A172 (cell line): ENCODE measurements at regions not wholly inside any gene's neighbourhood (a gene's known extent, or its start where the extent isn't known, plus 50 kb on each side); places are given as distances from the start of the nearest gene placed in this dataset.

Experiments used
- DNase-seq: peaks from one replicate; pipeline ENCODE4 v3.0.0-alpha.2; 2015; ENCODE audit warnings: low spot score

DNA sequence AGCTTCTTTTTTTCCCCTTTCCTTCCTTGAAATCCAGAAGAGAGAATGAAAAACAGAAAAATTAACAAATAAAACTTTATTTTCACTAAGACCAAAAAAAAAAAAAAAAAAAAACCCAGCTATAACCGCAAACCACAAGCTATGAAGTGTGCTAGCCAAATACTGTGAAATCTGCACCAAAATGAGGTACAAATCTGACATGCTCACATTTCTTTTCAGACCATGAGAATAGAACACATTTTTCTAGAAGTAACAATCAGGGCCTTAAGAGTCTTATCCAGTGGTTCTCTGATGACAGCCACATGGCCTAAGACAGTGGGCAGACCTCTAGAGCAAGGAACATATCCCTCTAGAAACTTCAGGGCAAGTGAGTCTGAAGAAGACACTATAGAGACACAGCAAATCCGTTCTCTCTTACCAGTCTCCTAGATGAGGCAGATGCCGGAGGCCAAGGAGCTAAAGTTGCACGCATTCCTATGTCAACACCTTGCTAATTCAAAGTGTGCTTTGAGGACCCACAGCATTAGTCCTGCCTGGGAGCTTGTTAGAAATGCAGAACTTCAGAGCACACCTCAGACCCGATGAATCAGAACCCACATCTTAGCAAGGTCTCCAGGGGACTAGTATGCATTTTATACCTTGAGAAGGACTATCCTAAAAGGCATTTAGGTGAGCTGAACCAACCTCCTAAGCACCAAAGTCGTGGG, 317.1 kb downstream of the MYCN start:
- no peak for DNase-seq

DNA sequence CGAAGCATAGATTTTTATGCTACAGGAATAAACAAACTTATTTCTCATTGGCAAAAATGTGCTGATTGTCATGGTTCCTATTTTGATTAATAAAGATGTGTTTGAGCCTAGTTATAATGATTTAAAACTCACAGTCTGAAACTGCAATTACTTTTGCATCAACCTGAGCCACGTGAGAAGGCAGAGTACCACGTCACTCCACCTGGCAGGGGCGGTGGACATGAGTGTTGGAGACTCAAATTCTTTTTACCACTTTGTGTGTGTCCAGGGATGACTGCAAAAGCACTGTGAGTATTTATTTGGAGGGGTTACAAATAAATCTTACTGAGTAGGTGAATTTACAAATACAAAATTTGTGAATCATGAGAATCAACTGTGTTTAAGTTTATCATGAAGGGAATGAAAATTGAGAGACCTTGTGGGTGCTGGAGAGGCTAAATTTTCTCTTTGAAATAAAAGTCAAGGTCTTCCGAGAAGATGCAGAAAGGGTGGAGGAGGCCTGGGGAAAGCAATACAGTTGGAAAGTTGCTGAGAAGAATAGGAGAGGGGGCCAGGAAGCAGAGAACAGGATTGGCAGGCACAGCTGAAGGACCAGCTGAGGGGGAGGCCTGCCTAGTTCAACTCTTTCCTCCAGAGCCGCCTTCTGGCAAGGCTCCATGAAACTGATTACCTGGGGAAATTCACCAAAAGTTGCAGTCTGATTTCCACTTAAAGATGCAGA, 316.4 kb downstream of the MYCN start:
- DNase-seq: no peak

DNA sequence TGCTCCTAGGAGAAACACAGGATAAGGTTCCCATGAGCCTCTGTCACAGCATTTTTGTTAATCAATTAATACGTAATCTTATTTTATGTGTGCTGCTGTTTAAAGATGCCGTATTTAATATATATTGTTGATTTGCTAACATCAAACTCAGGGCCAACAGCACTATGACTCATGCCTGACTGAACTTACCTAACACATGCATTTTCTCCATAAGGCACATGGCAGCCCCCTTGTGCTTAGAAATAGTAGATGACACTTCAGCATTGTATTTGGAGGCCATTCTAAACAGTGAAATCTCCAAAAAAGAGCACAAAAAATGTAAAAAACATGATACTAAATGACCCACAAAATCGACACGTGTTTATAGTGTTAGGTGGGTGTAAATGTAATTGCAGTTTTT, 314.8 kb downstream of the MYCN start:
- DNase-seq: no peak

DNA sequence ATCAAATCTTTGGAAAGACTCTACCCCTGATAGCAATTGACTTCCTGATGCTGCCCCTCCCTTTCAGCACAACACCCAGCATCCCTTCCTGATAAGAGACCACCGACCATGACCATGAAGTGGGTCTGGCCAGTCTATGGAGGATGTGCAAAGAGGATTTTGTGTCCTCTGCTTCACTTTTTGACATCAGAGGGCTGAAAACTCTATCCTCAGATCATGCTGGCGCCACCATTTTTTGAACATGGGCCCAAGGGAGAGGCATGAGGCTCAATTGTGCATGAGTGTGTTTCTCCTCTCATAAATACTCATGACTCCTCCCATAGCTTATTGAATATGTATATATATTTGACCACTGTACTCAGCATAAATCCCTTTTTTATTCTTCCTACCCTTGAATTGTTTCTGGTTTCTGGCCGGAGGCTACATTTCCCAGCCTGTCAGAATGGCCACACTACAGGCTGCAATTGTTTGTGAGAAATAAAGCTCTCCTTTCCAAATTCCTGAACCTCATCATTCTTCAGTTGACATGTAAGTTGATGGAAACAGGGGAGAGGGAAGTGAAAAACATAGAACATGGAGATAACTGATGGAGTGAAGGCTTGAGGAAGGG, 314.1 kb downstream of the MYCN start:
- no peak for DNase-seq

DNA sequence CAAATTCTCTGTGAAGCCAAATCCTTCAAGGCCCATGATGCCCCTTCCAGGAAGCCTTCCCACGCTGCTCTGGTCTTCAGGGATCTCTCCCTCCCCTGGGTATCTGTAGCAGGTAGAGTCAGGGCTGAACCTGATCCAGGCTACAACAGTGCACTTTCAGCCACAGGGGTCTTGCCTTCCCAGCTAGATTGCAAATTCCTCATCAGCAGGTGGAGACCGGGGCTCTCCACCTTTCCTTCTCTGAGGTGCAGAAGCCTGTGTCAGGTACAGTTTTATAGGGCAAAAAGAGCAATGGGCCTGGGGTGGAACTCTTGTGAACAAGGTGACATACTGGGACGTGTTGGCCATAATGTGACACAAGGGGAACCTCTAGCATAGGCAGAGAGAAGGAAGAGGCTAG, 312.9 kb downstream of the MYCN start:
- DNase-seq: no peak

DNA sequence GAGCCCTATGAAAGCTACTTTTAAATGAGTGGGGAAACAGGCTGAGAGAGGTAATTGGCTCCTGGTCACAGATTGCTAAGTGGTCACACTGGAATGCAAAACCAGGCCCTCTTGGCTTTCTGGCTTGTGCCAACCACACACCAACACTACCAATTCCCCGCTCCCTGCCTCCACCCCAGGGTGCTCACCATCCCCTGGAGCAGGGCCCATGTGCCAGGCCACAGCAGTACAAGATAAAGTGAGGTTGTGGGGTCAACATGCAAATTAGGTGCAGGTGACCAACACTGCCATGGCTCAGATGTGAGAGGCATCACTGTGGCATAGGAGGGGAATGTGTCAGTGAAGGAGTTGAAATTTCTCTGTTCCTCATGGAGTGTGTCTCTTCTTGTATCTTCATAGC, 312.5 kb downstream of the MYCN start:
- DNase-seq: no peak

DNA sequence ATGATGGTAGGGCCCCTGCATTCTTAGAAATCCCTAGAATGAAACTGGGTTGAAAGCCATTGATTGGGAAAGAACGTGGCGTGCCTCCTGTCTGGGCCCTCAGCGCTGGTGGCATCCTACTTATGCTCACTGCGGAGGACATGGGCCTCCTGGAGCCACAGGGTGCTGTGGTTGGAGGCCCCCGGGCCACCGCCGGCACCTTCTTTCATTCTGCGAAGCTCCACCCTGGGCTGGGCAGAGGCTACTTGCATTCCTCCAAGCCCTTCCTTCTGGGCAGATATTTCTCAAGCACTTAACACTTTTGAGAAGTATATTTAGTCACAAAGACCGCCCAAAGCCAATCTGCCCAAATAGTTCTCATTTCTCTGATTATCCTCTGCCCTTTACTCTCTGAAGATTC, 311.9 kb downstream of the MYCN start:
- DNase-seq: no peak

DNA sequence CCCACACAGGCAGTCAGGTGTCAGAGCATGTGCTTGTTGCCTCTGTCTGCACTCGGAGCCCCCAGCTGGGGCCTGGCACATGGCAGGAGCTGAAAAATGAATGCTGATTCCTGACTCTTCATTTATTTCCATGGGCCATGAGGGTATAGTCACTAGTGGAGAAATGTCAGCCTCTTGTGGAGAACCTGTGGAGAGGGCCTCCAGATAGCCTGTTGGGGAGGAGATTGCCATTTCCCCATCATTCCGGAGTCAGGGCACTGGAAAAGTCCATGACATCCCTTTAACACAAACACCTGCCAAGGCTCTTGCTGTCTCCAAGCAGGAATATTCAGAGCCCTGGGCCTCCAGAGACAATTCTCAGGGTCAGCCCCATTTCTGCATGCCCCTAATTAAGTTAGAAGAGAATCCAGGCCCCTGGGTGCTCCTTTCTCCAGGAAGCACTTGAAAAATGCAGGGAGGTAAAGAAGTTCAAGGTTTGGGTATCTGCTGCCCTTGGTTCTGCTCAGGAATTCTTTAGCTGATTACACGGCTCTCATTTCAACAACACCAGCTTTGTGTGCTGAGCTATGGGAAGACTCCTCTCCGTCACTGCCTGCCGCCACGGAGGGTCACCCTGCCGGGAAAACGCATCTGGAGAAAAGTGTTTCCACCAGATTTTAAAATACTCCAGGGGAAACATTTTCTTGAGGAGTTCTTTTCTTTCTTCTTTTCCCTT, 311.3 kb downstream of the MYCN start:
- DNase-seq: no peak

DNA sequence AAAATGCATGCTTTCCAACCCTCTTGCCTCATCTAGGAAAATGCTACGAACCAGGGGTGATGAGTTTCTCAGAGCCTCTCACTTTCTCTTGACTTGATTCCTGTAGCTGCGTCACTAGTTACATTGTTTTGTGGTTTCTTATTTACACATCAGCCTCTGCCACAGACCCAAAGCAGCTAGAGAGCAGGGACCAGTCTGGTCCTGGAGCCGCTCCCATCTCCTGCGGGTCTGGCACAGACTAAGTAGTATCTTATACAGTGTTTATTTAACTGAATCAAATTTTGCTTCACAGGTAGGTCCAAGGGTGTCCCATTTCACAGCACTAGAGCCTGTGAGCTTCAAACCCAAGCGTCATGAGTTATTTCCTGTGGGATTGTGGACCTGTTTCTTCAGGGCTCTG, 310.5 kb downstream of the MYCN start:
- no peak for DNase-seq

DNA sequence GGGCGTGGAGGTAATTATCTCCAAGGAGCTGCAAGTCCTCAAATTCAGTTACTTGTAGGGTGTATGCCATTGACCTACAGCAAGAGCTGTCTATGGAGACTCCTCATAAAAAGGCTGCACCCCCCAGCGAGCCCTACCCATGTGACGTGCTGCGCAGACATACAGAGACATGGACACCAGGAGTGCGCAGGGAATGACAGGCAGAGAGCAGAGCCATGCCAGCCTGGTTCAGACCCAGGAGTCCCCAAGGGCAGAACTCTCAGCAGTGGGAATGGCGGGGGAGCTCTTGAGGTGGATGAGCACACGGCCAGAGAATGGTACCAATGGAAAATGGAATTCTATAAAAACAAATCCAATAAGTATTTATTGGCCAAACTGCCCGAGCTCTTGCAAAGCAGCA, 310.1 kb downstream of the MYCN start:
- DNase-seq: no peak

DNA sequence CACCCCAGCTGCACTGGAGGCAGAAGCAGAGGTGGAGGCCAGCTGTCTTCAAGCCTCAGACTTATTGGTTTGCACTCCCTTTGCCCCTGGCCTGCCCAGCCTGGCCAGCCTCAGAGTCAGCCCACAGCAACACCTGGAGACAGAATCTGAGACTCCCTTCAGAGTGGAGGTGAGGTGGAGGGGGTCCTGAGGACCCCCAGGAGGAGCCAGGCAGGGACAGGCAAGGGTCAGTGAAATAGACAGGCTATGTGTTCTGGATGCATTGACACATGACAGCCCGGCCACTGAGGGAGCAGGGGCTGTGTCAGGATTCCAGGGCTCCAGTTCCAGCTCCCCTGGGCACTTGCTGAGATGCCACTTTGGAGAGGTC, 309.7 kb downstream of the MYCN start:
- no peak for DNase-seq

DNA sequence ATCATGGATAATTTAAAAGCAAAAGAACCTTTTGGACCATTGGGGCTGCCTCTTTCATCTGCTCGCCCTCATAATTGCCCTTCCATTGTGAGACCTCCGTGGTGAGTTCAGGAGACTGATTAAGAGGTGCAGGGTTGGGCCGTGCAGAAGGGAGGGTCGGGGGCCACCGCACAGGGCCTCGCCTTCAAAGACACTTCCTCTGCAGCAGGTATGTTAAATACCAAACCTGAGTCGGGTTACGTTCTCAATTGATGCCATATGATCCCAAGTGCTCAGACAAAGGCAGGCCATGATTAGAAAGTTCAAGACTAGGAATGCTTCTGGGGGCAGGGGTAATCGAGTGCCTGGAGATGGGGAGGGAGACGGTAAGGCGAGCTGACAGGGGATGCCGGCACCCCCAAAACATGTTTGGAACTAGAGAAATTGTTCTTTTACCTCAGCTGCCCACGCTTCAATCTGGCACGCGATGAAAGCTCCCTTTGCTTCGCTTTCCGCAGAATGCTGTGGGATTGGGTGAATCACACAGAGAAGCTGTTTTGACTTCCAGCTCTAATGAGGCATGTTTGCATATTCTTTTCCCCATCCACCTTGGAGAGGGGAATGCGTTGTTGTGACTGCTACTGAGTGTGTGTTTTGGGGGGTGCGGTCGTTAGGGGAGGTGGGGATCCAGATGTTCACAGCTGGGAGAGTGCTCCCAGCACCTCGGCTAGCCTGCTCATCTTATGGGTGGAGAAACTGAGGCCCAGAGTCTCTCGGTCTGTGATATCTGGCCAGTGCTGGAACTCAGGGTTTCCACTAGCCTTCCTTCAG, 309.1 kb downstream of the MYCN start:
- DNase-seq: no peak

DNA sequence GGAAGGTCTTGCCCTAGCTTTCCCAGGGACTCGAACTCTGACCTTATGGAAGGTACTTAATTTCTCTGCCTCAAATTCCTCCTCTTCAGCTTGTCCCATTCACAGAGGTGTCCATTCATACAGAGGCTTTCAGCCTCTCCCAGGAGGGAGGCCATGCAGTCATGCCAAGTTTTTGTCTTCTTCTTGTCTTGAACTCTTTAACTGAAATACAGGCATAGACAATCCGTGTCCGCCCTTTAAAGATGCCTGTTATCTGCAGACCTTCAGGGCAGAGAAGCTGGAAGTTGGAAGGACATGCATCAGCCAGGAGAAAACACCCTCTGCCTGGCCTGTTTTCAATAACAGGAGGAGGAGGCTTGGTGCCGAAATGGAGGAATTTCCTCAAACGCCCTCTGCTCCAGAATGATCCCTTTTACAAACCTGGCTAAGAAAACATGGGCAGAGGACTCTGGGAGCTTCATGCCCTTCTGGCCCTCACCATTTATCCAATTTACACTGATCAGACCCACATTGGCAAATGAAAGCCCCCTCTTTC, 308.3 kb downstream of the MYCN start:
- no peak for DNase-seq

DNA sequence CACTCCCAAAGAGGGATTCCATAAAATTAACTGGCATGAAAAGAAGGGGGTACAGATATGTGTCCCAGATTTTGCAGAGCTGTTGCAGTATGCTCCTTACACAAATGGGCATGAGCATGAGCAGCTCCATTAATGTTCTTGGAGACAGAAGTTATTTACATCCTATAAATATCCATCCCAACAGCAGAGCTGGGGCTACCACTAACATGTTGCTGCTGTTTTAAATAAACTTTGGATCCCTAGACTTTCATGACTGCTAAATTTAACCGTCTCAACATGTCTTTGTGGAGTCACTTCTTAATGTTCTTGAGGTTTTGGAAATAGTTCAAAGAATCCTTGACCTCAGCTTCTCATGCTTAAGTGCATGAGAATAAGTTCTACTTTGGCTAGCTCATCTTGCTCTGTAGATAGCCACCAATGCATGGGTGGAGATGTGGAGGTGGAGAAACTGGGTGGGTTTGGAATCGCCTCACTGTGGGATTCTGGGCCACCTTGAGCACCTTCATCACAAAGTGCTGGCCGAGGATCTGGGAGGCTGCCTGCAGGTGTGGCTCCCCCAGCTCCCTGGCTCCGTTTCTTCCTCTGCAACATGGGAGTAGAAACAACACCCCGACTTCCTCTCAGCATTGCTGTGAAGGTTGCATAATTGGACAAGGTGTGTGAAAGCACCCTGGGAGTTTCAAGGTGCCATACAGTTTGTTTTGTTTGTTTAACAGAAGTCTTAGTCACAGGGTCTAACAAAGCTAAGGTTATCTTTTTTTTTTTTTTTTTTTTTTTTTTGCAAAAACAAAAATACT, 307.2 kb downstream of the MYCN start:
- DNase-seq: no peak

DNA sequence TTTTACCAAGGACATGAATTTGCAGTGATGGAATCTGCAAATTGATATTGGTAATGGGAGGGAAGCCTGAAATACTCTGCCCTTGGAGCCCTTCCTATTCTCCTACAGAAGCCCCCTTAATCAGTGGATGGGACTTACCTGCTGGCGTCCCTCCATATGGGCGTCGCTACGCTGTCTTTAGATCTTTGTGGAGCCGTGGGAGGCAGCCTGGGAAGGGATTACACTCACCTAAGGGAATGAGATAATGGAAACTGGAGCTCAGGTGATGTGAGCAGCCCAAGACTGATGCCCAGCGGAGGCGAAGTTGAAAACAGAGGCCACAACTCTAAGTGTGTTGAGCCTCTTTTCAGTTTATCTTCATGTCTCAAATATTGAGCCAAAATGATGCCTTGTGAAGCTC, 306.6 kb downstream of the MYCN start:
- no peak for DNase-seq

DNA sequence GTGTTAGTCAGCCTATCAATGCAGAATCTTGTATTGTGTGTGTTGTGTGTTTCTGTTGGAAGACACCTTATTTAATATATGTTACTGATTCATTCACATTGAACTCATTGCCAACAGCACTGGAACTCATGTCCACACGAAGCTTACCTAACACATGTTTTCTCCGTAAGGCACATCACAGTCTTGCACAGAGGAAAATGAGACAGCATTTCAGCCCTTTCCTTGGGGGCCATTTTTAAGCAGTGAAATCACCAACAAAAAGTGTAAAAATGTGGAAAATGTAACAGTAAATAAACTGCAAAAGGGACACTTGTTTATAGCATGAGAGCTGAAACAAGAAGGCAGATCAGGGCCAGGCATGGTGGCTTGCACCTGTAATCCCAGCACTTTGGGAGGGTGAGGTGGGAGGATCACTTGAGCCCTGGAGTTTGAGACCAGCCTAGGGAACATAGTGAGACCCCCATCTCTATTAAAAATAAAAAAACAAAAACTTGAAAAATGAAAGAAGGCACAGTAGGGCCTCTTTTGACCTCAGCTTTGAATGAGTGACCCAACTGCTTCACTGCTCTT, 306.0 kb downstream of the MYCN start:
- DNase-seq: no peak

DNA sequence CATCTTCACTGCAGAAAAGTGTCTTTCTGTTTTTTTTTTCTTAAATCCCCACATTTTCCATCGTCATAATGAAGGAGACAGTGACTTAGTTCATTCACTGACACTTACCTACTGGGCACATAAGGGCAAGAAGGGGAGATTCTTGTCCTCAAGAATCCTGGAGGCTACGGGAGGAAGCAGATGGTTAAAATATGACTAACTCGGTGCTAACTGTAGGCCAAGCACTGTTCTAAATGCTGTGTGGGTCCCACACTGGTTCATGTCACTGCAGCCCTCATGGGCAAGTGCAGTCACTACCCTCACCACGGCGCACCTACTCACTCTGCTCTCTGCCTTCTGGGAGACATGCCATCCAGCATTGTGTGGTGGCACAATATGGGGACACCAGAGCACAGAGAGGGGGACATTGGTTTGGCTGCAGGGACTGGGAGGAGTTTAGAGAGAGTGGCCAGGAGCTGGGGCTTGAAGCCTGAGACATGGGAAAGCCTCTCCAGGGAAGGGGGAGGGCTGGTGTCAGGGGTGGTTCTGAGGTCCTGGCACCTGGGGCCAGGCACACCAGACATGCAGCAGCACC, 305.2 kb downstream of the MYCN start:
- DNase-seq: no peak

DNA sequence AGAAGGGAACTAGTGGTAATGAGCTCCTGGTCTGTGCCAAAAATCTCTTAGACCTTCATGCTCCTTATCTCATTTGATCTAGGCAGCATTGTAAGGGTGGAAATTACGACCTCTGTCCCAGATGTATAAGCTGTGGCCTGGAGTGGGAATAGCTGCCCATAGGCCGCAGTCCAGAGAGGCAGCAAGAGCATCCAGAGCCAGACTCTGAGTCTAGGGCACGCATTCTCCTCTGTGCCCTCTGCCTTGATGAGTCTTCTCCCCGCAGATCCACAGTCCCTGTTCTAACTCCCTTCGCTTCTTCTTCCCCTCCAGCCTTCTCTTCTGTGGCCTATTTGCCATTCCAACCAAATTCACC, 304.6 kb downstream of the MYCN start:
- no peak for DNase-seq

DNA sequence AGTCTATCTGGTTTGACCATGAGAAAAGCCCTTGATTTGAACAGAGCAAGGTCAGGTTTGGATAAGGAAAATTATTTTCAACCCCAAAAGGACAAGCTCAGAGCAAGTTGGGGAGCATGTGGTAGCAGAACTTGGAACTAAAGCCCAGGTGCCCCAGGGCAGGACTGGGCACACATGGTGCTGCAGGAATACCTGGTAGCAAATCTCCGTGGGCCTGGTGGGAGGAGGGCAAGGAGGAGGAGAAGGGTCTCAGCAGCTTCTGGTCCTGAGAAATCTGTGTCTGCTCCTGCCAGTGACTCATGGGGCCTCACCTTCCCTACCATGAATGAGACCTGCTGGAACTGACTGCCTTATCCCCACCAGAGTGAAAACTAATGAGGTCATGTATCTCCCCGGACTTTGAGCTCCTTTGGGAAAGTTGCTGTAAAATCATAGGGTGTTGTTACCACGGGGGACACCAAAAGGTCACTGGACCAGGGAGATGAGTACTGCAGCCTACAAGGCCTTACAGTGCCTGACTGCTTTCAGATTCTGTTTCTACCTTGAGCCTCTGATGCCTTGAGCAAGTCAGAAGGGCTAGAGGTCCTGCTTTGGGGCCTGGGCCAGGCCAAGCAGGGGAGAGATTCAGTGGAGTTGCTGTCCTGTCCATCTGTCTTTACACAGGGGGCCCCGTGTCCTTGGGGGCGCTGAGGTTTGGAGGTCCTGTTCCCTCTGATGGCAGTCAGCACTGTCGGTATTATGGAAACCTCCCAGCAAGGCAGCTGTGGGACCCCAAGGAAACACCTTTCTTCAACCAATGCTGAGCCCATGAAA, 304.0 kb downstream of the MYCN start:
- no peak for DNase-seq
